Keratinocyte (primary cell): ENCODE measurements at regions not wholly inside any gene's neighbourhood (a gene's known extent, or its start where the extent isn't known, plus 50 kb on each side); places are given as distances from the start of the nearest gene placed in this dataset.

ENCODE experiments used
- DNase-seq: peaks from one replicate; pipeline ENCODE4 v3.0.0-alpha.2; 2011; ENCODE audit warnings: low read depth, missing footprints, low spot score
- FAIRE-seq: peaks from 2 replicates; lab custom pipeline; 2011; peaks lifted over from hg19 to GRCh38; lab: Jason Lieb, UNC
- H2AFZ ChIP-seq: 2 replicates; pipeline ENCODE4 v1.6.0; 2012; ENCODE audit warnings: low read length, control low read depth, inconsistent platforms; ENCODE audit not compliant: control insufficient read depth
- H3K27ac ChIP-seq: 2 replicates; pipeline ENCODE4 v1.5.1; 2011; ENCODE audit warnings: low read length; ENCODE audit not compliant: control insufficient read depth, insufficient read depth
- H3K27me3 ChIP-seq: 3 replicates; pipeline ENCODE4 v1.6.0; 2011; ENCODE audit warnings: low read length; ENCODE audit not compliant: control insufficient read depth, insufficient read depth; ENCODE audit errors: extremely low read depth
- H3K36me3 ChIP-seq, 2 experiments: 2 replicates in 1 of 2; 3 replicates in 1 of 2; pipeline ENCODE4 v1.5.1; 2011; ENCODE audit warnings: low read length in 2 of 2, mild to moderate bottlenecking in 1 of 2; ENCODE audit not compliant: control insufficient read depth in 2 of 2, insufficient read depth in 2 of 2; ENCODE audit errors: extremely low read depth in 1 of 2
- H3K4me1 ChIP-seq: 3 replicates; pipeline ENCODE4 v1.5.1; 2011; ENCODE audit warnings: low read length; ENCODE audit not compliant: control insufficient read depth, insufficient read depth; ENCODE audit errors: extremely low read depth
- H3K4me2 ChIP-seq: 3 replicates; pipeline ENCODE4 v1.6.0; 2011; ENCODE audit warnings: low read depth, low read length; ENCODE audit not compliant: control insufficient read depth, insufficient read depth; ENCODE audit errors: extremely low read depth
- H3K4me3 ChIP-seq, 3 experiments: fragments of 200-600 bp in 1 of 3; sonication (generic) in 1 of 3; 2 replicates in 2 of 3; 3 replicates in 1 of 3; pipeline ENCODE4 v1.5.1; 2011 to 2016; ENCODE audit warnings: low read length in 3 of 3, mild to moderate bottlenecking in 3 of 3, control low read depth in 2 of 3, inconsistent platforms in 1 of 3, low read depth in 1 of 3, mixed read lengths in 1 of 3, mixed run types in 1 of 3, moderate library complexity in 1 of 3; ENCODE audit not compliant: control insufficient read depth in 2 of 3, insufficient read depth in 2 of 3; ENCODE audit errors: extremely low read depth in 1 of 3
- H3K79me2 ChIP-seq: 2 replicates; pipeline ENCODE4 v1.6.0; 2012; ENCODE audit warnings: low read length; ENCODE audit not compliant: control insufficient read depth, insufficient read depth
- H3K9ac ChIP-seq: 3 replicates; pipeline ENCODE4 v1.6.0; 2011; ENCODE audit warnings: low read length; ENCODE audit not compliant: control insufficient read depth, insufficient read depth; ENCODE audit errors: extremely low read depth
- H3K9me1 ChIP-seq: 3 replicates; pipeline ENCODE4 v1.6.0; 2011; ENCODE audit warnings: low read length; ENCODE audit not compliant: control insufficient read depth, insufficient read depth; ENCODE audit errors: extremely low read depth
- H3K9me3 ChIP-seq: 2 replicates; pipeline ENCODE4 v1.5.1; 2012; ENCODE audit warnings: low read depth, low read length; ENCODE audit not compliant: control insufficient read depth
- H4K20me1 ChIP-seq: 3 replicates; pipeline ENCODE4 v1.6.0; 2011; ENCODE audit warnings: low read length; ENCODE audit not compliant: control insufficient read depth, insufficient read depth; ENCODE audit errors: extremely low read depth
- dilution Hi-C: fragments of 300-500 bp; cut with MboI; formaldehyde crosslinking; loops from one replicate; pipeline ENCODE4 v1.7.0; 2020; ENCODE audit warnings: low sequenced_read_pairs; ENCODE audit not compliant: extremely low pct_ligation_motif_present
- small RNA-seq, 3 experiments: library from RNA; depleted of rRNA; stranded (forward); fragments of <200 nt; gene quantifications; one replicate each; pipeline ENCODE3, GENCODE V24; 2012; ENCODE audit warnings: low read depth in 3 of 3, low replicate concordance in 1 of 3; ENCODE audit not compliant: insufficient read length in 3 of 3
- TF ChIP-seq, protein P1 (sequence below), 3 experiments: IDR thresholded peaks in 1 of 3; conservative IDR thresholded peaks in 1 of 3; optimal IDR thresholded peaks in 1 of 3; 2 replicates in 2 of 3; 3 replicates in 1 of 3; pipeline versions ENCODE3 to v1.5.1; 2011; ENCODE audit warnings: low read length in 3 of 3, mild to moderate bottlenecking in 3 of 3, moderate library complexity in 2 of 3, control low read depth in 1 of 3, inconsistent platforms in 1 of 3; ENCODE audit not compliant: insufficient read depth in 2 of 3; ENCODE audit errors: extremely low read depth in 1 of 3

DNA sequence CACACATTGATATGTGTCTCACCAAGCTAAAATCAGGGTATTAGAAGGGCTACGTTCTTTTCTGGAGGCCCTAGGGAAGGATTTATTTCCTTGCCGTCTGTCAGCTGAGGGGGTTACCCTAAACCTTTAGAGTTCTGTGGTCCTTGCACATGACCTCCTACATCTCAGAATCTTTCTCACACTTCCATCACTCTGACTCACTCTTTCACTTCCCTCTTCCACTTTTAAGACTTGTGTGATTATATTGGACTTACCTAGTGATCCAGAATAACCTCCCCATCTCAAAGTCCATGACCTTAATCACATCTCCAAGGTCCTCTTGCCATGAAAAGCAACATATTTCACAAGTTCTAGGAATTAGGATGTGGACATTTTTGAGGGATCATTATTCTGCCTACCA is 53.6 kb upstream of the FUNDC1 start:
- no peak overlapping the region for H3K4me3 ChIP-seq
- H3K27ac ChIP-seq: no peak overlapping the region
- no peaks in the 10 kb centered on the region for H3K36me3 ChIP-seq
- no peaks in the 10 kb centered on the region for H3K9me1 ChIP-seq
- TF ChIP-seq, protein P1, sequence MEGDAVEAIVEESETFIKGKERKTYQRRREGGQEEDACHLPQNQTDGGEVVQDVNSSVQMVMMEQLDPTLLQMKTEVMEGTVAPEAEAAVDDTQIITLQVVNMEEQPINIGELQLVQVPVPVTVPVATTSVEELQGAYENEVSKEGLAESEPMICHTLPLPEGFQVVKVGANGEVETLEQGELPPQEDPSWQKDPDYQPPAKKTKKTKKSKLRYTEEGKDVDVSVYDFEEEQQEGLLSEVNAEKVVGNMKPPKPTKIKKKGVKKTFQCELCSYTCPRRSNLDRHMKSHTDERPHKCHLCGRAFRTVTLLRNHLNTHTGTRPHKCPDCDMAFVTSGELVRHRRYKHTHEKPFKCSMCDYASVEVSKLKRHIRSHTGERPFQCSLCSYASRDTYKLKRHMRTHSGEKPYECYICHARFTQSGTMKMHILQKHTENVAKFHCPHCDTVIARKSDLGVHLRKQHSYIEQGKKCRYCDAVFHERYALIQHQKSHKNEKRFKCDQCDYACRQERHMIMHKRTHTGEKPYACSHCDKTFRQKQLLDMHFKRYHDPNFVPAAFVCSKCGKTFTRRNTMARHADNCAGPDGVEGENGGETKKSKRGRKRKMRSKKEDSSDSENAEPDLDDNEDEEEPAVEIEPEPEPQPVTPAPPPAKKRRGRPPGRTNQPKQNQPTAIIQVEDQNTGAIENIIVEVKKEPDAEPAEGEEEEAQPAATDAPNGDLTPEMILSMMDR (optimal IDR thresholded peaks at IDR 0.05 in 1 of 3, IDR thresholded peaks at IDR 0.05 in 1 of 3, conservative IDR thresholded peaks at IDR 0.05 in 1 of 3; ENCODE audit: extremely low read depth in 1 of 3, insufficient read depth in 2 of 3, low read length in 3 of 3): no peak
- no peak overlapping the region for H3K4me2 ChIP-seq
- dilution Hi-C loops: no loop called here
- H3K9ac ChIP-seq: no peak overlapping the region
- no peaks in the 10 kb centered on the region for H3K27me3 ChIP-seq
- H3K79me2 ChIP-seq: no peaks in the 10 kb centered on the region
- H2AFZ ChIP-seq: no peak overlapping the region
- no peaks in the 10 kb centered on the region for H3K4me1 ChIP-seq
- no peaks in the 10 kb centered on the region for H3K9me3 ChIP-seq
- DNase-seq (no peak), FAIRE-seq (no peak)
- H4K20me1 ChIP-seq: no peaks in the 10 kb centered on the region

Small RNAs in the stretch of these regions (small RNA-seq; reads per million reads assigned to genes)
- 0 reads per million in 3 experiments for gene RN7SL291P
